ENCODE measurements at regions not wholly inside any gene's neighbourhood (a gene's known extent, or its start where the extent isn't known, plus 50 kb on each side); places are given as distances from the start of the nearest gene placed in this dataset.
A peak's percentile ranks its signal among the peaks of the same experiment; 100 is the strongest.

DNA sequence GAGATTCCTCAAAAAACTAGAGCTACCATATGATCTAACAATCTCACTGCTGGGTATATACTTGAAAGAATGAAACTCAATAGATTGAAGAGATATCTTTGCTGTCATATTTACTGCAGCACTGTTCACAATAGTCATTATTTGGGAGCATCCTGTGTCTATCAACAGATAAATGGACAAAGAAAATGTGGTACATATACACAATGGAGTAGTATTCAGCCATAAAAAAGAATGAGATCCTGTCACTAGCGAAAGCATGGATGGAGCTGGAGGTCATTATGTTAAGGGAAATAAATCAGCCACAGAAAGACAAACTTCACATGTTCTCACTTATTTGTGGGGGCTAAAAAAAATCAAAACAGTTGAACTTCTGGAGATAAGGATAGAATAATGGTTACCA, 505.7 kb upstream of the ARRDC3 start:
- Histone ChIP-seq H3K27ac (ENCODE audit: insufficient read depth, low read length) (no peak overlapping the region), H3K36me3 (ENCODE audit: control insufficient read depth, insufficient read depth, low read length) (no peaks in the 10 kb centered on the region), H3K4me2 (ENCODE audit: extremely low read depth, insufficient read depth, low read length) (no peak overlapping the region), H3K9ac (ENCODE audit: insufficient read depth, low read length) (no peak overlapping the region), H3K27me3 (ENCODE audit: control insufficient read depth, insufficient read depth, low read length) (no peaks in the 10 kb centered on the region), H4K20me1 (ENCODE audit: control insufficient read depth, extremely low read depth, insufficient read depth, low read length) (no peaks in the 10 kb centered on the region), H2AFZ (ENCODE audit: low read length) (no peak overlapping the region), H3K4me3 (replicated peaks in 1 of 4; ENCODE audit: control extremely low read depth in 1 of 4, insufficient read depth in 1 of 4, low read depth in 3 of 4, low read length in 4 of 4) (no peak overlapping the region), H3K9me3 (ENCODE audit: control insufficient read depth, insufficient read depth, low read depth, low read length) (no peaks in the 10 kb centered on the region), H3K79me2 (ENCODE audit: control insufficient read depth, insufficient read depth, low read length) (no peaks in the 10 kb centered on the region), H3K4me1 (ENCODE audit: control insufficient read depth, extremely low read depth, insufficient read depth, low read length) (no peaks in the 10 kb centered on the region)
- TF ChIP-seq EZH2 (IDR thresholded peaks at IDR 0.05; ENCODE audit: low read length, missing control alignments) (no peak), CTCF (conservative IDR thresholded peaks at IDR 0.05 in 1 of 2, IDR thresholded peaks at IDR 0.05 in 1 of 2; ENCODE audit: low read depth in 1 of 2, low read length in 2 of 2) (no peak)
- no peak for DNase-seq (ENCODE audit: low read depth in 2 of 2)

GRCh38 chr5:91885291-91886265, 502.5 kb upstream of the ARRDC3 start:
- Histone ChIP-seq H3K27ac (ENCODE audit: insufficient read depth, low read length) (no peak overlapping the region), H3K79me2 (ENCODE audit: control insufficient read depth, insufficient read depth, low read length) (no peaks in the 10 kb centered on the region), H3K4me1 (ENCODE audit: control insufficient read depth, extremely low read depth, insufficient read depth, low read length) (no peaks in the 10 kb centered on the region), H3K4me2 (ENCODE audit: extremely low read depth, insufficient read depth, low read length) (no peak overlapping the region), H3K27me3 (ENCODE audit: control insufficient read depth, insufficient read depth, low read length) (no peaks in the 10 kb centered on the region), H3K36me3 (ENCODE audit: control insufficient read depth, insufficient read depth, low read length) (no peaks in the 10 kb centered on the region), H4K20me1 (ENCODE audit: control insufficient read depth, extremely low read depth, insufficient read depth, low read length) (no peaks in the 10 kb centered on the region), H3K4me3 (replicated peaks in 1 of 4; ENCODE audit: control extremely low read depth in 1 of 4, insufficient read depth in 1 of 4, low read depth in 3 of 4, low read length in 4 of 4) (no peak overlapping the region), H3K9me3 (ENCODE audit: control insufficient read depth, insufficient read depth, low read depth, low read length) (no peaks in the 10 kb centered on the region), H3K9ac (ENCODE audit: insufficient read depth, low read length) (no peak overlapping the region), H2AFZ (ENCODE audit: low read length) (no peak overlapping the region)
- DNase-seq (ENCODE audit: low read depth in 2 of 2), result peak in 1 of 2 donors; percentile 8
- no peak for TF ChIP-seq EZH2 (IDR thresholded peaks at IDR 0.05; ENCODE audit: low read length, missing control alignments)
- TF ChIP-seq CTCF (conservative IDR thresholded peaks at IDR 0.05 in 1 of 2, IDR thresholded peaks at IDR 0.05 in 1 of 2; ENCODE audit: low read depth in 1 of 2, low read length in 2 of 2), result no peak

- Histone ChIP-seq H3K79me2 (ENCODE audit: control insufficient read depth, insufficient read depth, low read length) (no peaks in the 10 kb centered on the region), H4K20me1 (ENCODE audit: control insufficient read depth, extremely low read depth, insufficient read depth, low read length) (no peaks in the 10 kb centered on the region), H3K27me3 (ENCODE audit: control insufficient read depth, insufficient read depth, low read length) (no peaks in the 10 kb centered on the region), H3K9me3 (ENCODE audit: control insufficient read depth, insufficient read depth, low read depth, low read length) (no peaks in the 10 kb centered on the region), H2AFZ (ENCODE audit: low read length) (no peak overlapping the region), H3K36me3 (ENCODE audit: control insufficient read depth, insufficient read depth, low read length) (no peaks in the 10 kb centered on the region), H3K4me1 (ENCODE audit: control insufficient read depth, extremely low read depth, insufficient read depth, low read length) (no peaks in the 10 kb centered on the region), H3K27ac (ENCODE audit: insufficient read depth, low read length) (no peak overlapping the region), H3K9ac (ENCODE audit: insufficient read depth, low read length) (no peak overlapping the region), H3K4me3 (replicated peaks in 1 of 4; ENCODE audit: control extremely low read depth in 1 of 4, insufficient read depth in 1 of 4, low read depth in 3 of 4, low read length in 4 of 4) (no peak overlapping the region), H3K4me2 (ENCODE audit: extremely low read depth, insufficient read depth, low read length) (no peak overlapping the region)
- no peak for DNase-seq (ENCODE audit: low read depth in 2 of 2)
- TF ChIP-seq EZH2 (IDR thresholded peaks at IDR 0.05; ENCODE audit: low read length, missing control alignments) (no peak), CTCF (conservative IDR thresholded peaks at IDR 0.05 in 1 of 2, IDR thresholded peaks at IDR 0.05 in 1 of 2; ENCODE audit: low read depth in 1 of 2, low read length in 2 of 2) (no peak)
Measured at GRCh38 chr5:91884036-91884435, 500.9 kb upstream of the ARRDC3 start.

All from fibroblast of lung (primary cell).